ACHN (cell line): ENCODE measurements at regions not wholly inside any gene's neighbourhood (a gene's known extent, or its start where the extent isn't known, plus 50 kb on each side); places are given as distances from the start of the nearest gene placed in this dataset.

Experiments used
- DNase-seq: peaks from one replicate; pipeline ENCODE4 v3.0.0-alpha.2; 2015
- in situ Hi-C: cut with HindIII; loops from 2 replicates; pipeline ENCODE4 v1.10.0; 2017; ENCODE audit warnings: low sequenced_read_pairs, low pct_ligation_motif_present, low pct_unique_long_range_greater_than_20kb

DNA sequence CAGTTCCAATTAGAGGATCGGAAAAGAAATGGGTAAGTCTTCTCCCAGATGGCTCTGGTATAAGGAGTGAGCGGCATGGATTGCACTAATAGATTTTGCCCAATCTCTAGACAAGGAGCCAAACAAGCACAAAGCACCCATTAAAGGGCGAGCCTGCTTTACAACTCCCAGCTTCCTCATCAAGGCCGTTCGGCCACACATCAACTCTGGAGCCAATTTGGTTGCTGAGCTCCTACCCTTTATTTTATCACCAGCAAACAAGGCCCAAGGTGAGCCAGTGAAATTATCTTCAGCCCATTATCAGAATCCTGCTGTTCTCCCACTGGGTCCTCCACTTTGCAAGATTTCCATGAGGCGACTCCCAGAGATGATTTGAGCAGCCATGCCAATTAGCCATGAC is 292.2 kb upstream of the NPVF start:
- in situ Hi-C loops: no loop called here

DNA sequence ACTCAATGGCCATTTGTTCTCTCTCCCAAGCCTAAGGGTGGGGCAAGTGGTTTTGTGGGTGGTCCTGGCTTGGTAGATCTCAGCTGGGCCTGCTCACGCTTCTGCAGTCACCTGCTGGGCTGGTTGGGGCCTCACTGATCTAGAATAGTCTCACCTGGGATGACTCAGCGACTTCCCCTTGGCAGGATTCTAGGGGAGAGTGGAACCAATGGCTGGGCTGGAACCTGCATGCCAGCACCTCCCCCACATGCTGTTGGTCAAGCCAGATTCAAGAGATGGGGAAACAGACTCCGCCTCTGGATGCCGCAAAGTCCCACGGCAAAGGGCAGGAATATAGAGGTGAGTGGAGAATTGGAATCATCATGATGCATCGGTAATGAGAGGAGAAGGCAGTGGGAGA is 292.9 kb upstream of the NPVF start:
- in situ Hi-C loops: no loop called here
- no peak for DNase-seq

More for the DNA sequence above, 292.2 kb upstream of the NPVF start:
- no peak for DNase-seq

DNA sequence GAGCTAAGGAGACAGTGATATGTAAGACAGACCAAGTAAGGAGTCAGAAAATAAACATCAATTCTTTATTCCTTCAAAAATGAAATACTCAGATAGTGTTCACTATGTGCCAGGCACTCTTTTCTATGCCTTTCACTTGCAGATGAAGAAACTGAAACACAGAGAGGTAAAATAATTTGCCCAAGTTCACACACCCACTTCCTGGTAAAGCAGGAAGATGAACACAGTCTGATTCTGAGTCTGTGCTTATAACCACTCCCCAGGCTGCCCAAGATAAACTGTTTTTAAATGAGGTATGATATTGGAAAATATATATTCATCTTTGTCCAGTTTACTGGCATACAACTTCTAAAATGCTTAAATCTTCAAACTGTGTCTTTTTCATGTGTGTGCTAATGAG is 294.4 kb upstream of the NPVF start:
- no peak for DNase-seq
- in situ Hi-C loops: no loop called here

DNA sequence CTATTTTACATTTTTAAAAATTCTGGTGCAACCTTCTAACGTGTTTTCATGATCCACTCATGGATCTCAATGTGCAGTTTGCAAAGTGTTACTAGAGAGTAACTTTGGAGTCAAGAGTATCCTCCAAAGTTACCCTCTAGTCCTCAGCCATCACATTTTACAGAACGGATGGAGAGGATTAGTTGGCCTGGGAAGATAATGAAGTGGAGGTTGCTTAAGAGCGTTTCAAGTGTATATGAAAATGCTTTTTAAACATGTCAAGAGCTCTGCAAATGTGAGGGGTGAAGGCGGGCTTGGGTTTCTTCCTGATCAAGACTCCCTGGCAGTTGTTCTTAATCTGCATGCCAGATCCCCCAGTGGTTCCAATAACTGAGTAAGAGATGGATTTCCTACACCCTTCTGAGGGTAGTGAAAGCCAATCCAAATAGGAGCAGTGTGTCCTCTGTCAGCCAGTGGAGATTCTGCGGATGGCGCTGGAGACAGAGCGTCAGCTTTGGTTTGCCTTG is 299.4 kb upstream of the NPVF start:
- in situ Hi-C loops: no loop called here

DNA sequence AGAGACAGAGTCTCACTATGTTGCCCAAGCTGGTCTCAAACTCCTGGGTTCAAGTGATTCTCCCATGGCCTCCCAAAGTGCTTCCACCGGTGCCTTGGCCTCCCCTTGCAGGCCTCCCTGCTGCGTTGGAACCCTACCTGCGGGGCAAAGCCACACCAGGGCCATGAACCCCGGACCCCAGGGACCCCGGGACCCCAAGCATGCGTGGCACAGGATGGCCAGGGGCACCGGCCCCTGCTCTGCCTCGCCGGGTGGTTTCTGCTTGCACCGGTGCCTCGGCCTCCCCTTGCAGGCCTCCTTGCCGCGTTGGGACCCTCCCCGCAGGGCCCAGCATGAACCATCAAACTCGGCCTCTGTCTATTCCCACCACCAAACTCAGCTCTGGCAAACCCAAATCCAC is 301.0 kb upstream of the NPVF start:
- in situ Hi-C loops: no loop called here
- no peak for DNase-seq

More for the DNA sequence above, 299.4 kb upstream of the NPVF start:
- DNase-seq: no peak

DNA sequence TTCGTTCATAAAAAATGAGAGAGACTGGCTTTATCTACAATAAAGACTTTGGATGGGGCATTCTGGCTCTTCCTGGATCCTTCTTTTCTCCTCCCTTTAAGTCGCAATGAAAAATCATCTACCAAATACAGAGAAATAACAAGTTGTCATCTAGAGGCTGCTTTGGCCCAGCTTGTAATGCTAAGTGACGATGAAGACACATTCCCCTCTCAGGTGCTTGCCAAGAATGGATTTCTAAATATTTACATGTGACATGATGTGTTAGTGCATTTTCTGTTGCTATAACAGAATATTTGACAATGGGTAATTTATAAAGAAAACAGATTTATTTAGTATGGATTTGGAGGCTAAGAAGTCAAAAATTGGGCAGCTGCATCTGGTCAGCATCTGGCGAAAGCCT is 308.6 kb upstream of the NPVF start:
- in situ Hi-C loops: no loop called here
- DNase-seq: no peak

DNA sequence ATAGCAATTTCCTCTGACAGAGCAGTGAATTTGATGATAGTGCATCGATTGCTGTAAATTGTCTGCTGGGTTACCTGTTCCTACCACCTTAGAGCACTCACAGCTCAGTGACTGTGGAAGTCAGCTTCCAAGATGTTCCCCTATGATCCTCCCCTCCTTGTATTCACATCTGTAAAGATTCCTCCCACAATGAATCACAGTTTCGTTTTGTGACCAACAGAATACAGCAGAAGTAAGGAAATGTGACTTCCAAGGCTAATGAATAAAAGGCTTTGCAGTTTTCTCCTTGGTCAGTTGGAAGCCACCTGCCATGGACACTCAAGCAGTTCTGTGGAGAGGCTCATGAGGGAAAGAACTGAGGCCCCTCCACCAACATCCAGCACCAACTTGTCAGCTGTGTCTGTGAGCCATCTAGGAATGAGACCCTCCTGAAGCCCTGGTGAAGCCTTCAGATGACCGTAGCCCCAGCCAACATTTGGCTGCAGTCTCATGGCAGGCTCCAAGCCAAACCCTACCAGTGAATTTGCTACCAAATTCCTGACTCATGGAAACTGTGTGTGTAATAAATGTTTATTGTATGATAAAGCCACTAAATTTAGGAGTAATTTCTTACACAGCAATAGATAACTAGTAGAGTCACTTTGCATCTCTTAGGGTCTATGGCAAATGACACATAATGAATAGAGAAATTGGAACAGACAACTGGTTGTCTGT is 309.5 kb upstream of the NPVF start:
- no peak for DNase-seq
- in situ Hi-C loops: no loop called here

DNA sequence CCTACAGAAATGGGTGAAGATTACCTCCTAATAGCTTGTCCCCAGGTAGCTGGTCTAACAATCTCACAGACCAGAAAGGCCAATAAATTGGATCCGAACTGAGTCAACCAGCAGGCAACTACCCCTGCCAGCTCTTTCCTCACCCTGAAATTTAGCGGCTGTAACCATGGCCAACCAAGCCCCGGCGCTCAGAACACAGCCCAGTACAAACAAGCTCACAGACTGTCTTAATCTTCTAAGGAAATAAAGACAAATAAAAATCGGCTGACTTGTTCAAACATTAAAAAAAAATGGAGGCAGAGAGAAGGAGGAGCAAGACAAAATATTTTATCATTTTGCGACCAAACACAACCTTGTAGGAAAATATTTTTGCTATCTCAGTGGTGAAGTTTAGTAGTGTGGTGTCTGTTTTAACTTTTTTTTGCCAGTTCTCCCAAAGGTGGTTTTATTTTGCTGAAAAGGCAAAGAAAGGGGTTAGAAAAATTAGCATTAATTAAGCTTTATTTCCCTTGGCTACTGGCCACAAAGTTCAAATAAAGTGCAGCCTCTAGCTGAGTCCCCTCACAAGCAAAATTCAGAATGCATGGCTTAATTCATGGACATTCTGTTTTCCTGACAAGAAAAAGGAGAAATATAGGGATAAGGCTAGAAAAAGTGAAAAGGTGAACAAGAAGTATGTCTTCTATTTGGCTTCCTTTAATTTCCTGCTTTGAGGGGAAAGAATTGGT is 313.0 kb upstream of the NPVF start:
- DNase-seq: no peak
- in situ Hi-C loops: no loop called here

DNA sequence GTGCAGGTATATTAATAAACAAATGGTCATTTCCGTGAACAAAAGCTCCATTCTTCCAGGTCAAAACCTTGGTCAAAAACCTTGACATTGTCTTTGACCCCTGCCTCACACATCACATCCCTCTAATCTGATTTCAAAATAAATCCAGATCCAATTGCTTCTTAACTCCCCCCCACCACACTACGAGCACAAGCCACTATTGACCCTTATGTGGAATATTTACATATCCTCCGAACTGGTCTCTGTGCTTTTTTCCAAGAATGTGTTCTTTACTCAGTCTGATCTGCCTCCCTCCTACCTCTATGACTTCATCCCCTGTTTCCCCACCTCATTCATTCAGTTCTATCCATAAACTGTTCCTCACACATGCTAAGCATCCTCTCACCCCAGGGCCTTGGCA is 313.6 kb upstream of the NPVF start:
- in situ Hi-C loops: no loop called here
- DNase-seq: no peak

DNA sequence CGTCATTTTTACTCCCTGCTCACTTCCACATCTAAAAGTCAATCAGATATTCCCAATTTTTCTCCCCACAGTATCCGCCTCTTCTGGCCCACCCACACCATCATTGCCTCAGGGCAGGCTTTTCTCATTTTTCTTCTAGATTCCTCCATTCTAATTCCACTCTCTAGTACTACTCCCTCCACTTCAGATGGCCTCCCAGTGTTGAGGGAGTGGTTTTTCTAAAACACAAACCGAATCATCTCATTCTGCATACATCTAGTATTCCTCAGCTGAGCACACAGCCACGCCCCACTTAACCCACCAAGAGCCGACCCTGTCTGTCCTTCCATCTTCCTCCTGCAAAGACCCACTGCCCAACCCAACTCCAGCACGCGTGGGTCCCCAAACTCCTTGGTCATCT is 314.9 kb upstream of the NPVF start:
- no peak for DNase-seq
- in situ Hi-C loops: no loop called here

DNA sequence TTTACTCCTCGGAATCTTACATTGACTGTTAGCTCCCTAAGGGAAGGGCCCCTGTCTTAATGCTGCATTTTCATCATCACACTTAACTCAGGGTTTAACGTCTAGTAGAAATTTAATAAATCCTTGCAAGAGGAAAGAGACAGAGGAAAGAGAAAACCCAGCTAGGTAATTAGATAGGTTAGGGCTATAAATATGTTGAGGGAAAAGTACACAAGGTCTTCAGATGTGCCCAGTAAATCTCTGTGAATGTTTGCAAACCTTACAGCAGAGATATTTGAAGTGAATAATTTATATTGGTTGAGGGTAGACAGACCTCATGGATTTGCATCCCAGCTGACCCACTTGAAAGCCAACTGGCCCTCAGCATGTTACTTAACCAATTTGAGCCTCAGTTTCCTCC is 315.5 kb upstream of the NPVF start:
- in situ Hi-C loops: no loop called here
- no peak for DNase-seq

DNA sequence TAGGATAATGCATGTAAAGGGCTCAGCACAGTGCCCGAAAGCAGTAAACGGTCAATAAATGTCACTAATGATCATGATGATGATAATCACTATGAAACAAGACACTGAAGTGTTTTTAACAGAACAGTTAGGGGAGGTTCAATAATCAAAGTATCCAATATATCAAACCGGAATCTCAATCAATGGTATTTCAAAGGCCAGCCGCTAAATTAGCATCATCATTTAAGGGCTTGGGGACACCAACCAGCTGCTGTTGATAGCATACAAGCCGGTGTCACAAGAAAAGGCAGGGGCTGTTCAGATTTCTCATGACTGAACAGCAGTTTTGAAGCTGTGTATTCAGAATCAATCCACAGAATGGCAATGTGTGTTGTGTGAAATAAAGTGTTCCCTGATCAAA is 316.0 kb upstream of the NPVF start:
- DNase-seq: no peak
- in situ Hi-C loops: no loop called here

DNA sequence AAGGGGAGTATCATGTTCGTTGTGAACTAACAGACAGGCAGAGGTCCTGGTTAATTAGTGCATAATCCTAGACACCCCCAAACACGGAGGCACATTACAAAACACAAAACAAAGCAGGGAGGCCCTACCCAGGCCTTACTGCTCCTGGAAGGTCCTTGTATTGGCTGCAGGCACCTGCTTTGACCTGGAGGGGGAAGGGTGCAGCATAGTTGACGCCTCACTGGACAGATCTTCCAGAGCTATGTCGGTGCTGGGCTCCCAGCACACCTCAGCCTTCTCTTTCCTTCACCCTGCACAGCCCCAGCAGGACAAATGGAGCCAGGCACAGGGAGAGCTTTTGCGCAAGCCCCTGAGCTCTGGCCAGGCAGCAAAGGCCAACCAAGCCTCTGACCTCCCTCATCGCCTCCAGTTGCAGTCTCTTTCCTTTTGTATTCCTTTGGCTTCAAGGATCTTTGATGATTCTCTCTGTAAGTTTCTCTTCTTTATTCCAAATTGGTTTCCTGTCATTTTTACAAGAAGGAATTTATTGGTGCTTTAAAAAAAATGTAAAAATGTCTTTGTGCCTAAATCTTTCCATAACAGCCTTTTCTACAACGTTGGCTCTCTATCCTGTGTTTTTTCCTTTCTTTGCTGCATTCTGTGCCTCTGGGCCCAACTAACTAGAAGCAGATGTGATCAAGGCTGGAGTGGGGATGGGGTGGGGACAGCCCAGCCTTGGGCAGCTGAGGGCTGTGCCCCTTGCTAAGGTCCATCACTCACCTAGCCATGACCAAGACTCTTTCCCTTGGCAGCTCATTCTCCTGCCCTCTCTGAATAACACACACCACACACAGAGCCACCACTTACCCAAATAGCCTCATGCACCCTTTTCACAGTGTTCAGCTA is 317.1 kb upstream of the NPVF start:
- in situ Hi-C loops: no loop called here
- DNase-seq: no peak

DNA sequence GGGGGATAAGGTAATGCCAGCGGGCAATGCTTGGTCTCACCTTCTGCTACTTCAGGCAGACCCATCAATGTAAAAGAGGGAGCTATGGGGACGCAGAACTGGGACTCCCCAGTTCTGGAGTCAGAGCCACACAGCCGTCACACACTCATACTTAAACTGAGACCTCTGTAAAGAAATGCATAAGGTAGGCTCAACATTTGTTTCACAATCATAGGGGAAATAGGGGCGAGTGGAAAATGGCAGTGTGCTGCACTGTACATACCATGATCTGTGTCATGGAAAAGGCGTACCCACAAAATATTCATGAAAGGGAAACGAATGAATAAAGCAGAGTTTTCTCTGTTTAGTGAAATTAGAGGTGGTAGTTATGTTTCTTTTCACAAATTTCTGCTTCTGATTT is 318.0 kb upstream of the NPVF start:
- in situ Hi-C loops: no loop called here

DNA sequence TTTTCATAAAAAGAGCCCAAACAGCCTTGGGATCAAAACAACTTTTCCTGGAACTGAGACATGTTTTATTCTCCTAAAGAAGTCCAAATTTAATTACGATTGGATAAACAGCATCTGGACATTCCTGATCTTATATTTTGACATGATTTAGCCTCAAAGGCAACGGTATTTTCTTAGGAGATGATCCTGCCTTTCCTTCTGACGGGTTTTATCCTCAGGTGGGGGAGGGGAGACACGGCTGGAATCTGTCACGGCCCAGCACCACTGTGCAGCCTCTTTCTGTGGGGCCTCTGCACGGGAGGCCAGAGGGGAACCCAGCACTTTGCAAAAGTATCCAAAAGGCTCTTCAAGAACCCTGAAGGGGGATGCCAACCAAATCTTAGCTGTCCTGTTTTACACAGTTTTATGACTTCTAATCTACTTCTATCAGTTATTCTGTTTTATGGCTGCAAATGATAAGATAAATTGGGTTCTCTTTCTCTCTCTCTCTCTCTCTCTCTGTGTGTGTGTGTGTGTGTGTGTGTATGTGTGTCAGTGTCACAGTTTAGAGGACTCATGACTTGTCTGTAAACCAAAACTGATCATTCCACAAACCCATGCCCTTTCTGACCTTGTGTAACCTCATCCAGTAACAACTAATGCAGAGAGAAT is 321.1 kb upstream of the NPVF start:
- no peak for DNase-seq
- in situ Hi-C loops: no loop called here

More for the DNA sequence above, 318.0 kb upstream of the NPVF start:
- DNase-seq: no peak

DNA sequence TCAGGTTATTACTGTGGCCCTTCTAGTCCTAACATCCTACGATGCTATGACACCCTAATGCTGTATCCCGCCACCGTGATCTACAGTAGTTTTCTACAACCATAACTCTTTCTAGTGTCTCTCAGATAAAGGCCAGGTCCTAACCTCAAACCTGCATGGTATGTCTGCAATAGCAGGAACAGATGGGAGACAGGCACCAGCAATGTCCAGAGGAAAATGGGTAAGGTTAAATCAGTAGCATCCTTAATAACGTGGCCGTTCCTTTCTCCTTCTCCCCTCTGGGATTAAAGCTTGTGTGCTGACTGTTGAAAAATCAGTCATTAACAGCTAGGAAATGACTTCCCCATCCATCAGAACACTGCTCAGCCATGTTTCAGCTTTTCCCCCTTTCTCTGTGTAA is 321.9 kb upstream of the NPVF start:
- in situ Hi-C loops: no loop called here
- DNase-seq: no peak

DNA sequence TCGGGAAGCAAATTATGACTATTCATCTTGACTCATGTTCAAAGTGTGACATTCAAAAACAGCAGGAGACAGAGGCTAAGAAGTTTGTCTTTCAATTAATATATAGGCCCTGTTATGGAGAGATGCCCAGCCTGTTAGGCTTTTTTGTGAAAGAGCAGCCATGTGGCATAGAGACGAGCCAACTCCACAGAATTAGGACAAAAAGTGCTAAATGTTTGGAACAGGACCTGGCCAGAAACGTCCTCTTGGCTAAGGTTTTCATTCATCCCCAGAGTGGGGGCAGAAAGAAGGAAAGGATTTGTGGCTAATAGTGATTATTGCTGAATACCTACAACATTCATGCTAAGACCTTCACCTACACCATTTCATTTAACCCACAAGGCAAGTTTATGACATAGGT is 324.7 kb upstream of the NPVF start:
- in situ Hi-C loops: no loop called here
- DNase-seq: no peak

DNA sequence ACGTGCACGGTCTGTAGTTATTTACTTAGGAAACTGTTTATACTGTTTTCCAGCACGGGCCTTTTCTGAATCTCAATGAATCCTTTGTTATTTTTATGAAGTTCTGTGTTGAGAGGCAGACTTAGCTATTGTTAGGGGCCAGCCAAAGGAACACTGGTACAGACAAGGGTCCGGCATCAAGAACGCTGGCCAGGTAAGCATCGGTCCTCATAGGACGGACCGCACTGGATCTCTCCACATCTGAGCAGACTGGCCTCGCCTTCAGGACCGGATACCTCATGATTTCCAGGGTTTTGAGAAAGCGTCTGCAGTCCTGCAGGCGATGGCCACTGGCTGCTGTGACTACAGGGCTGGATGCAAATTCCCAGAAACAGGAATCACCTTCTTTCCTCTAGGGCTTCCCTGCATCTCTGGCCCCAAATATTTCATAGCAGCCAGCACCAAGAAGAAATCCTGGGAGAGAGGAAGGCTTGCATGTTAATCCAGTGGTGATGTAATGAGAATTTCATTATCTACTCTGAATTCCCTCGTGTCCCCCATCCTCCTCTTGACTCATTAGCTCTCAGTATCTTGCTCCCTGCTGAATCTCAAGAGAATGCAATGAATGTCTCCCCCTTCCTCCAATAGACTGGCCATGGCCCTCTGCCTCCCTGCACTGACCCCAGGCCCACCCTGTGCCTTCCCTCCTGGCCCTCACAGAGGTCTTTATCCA is 325.4 kb upstream of the NPVF start:
- DNase-seq: no peak
- in situ Hi-C loops: no loop called here
